ENCODE measurements at regions not wholly inside any gene's neighbourhood (a gene's known extent, or its start where the extent isn't known, plus 50 kb on each side); places are given as distances from the start of the nearest gene placed in this dataset.

- no peak for TF ChIP-seq EP300 (IDR thresholded peaks at IDR 0.05)
- no peak for TF ChIP-seq POLR2A (IDR thresholded peaks at IDR 0.05)
- no peak for TF ChIP-seq POLR2AphosphoS5 (IDR thresholded peaks at IDR 0.05)
Measured at GRCh38 chr5:74212336-74212735, 428.2 kb downstream of the ENC1 start.
